Right lobe of liver (tissue), 6 donors: ENCODE measurements at regions not wholly inside any gene's neighbourhood (a gene's known extent, or its start where the extent isn't known, plus 50 kb on each side); places are given as distances from the start of the nearest gene placed in this dataset.

Source experiments
- ATAC-seq, 4 donors: fragments of 200-7000 bp; cut with Tn5 transposase; one replicate each; pipeline ENCODE4 v1.9.1; 2020; ENCODE audit warnings: mild to moderate bottlenecking in 4 of 4, moderate library complexity in 4 of 4
- DNase-seq, 3 donors: peaks; one replicate each; pipeline ENCODE4 v3.0.0-alpha.2; 2020
- H3K27ac ChIP-seq, 3 donors: fragments of 200-600 bp; one replicate each; pipeline ENCODE4 v1.8.0; 2022
- H3K27me3 ChIP-seq, 2 donors: fragments of 200-600 bp; one replicate each; pipeline ENCODE4 v1.8.0; 2022
- H3K36me3 ChIP-seq, 4 donors: fragments of 200-600 bp; sonication (generic) in 1 of 4; one replicate each; pipeline versions ENCODE4 v1.5.1 to v1.8.0; 2017 to 2022; ENCODE audit warnings: control low read depth in 1 of 4
- H3K4me1 ChIP-seq, 4 donors: fragments of 200-600 bp; sonication (generic) in 1 of 4; one replicate each; pipeline versions ENCODE4 v1.5.1 to v1.8.0; 2017 to 2022; ENCODE audit warnings: control low read depth in 1 of 4
- H3K4me3 ChIP-seq, 3 donors: fragments of 200-600 bp; one replicate each; pipeline ENCODE4 v1.8.0; 2022
- H3K9me3 ChIP-seq, 4 donors: fragments of 200-600 bp; sonication (generic) in 1 of 4; one replicate each; pipeline versions ENCODE4 v1.5.1 to v1.8.0; 2017 to 2022; ENCODE audit warnings: control low read depth in 1 of 4
- POLR2A ChIP-seq: fragments of 450-650 bp; IDR thresholded peaks from one replicate; pipeline ENCODE4 v1.6.1; 2017; ENCODE audit warnings: antibody characterized with exemption, mild to moderate bottlenecking
- WGBS: methylation state at CpG from one replicate; pipeline ENCODE4 v1.1.6; 2018; ENCODE audit warnings: low coverage, low lambda C conversion rate; ENCODE audit not compliant: insufficient coverage; ENCODE audit errors: missing lambda C conversion rate; 5-methylcytosine and 5-hydroxymethylcytosine counted together
- intact Hi-C, 2 donors: fragments of 100-400 bp; cut with DNase I; formaldehyde crosslinking; loops; one replicate each; pipeline versions ENCODE4 v1.11.2 to v1.14.1; 2022
- TF ChIP-seq, protein P1 (sequence below), 4 donors: fragments of 200-600 bp in 3 of 4; fragments of 450-650 bp in 1 of 4; IDR thresholded peaks; one replicate each; pipeline versions ENCODE4 v1.5.1 to v1.8.0; 2016 to 2022; ENCODE audit warnings: antibody characterized with exemption in 4 of 4, mild to moderate bottlenecking in 2 of 4
- donor health status: DM: no; HTN: yes; CAD: no.
- donor health status: DM: no; HTN: no; CAD: no.
- donor health status: DM: no; HTN: no; CAD: no.
- donor health status: DM: no; HTN: yes; CAD: no.
- donor health status: DM: no; HTN: yes; CAD: no.

DNA sequence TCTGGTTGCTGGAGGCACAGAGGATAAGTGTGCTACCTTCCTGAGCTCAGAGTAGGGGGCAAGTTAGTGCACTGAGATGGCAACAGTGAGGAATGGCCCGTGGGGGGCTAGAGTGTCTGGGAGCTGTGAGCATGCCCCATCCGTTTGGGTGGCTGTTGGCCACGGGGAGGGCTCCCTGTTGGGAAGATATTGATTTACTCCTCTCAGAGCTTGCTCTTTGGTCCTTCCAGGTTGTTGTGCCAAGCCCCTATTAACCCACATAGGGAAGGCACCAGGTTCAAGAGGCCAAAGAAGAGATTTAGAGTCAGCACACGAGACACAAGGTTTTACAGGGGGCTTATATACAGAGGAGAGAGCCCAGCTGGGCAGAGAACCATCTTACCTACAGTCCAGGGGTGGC is 318.8 kb downstream of the TSN start:
- H3K27ac ChIP-seq, result no peak overlapping the region
- no peaks in the 10 kb centered on the region for H3K27me3 ChIP-seq
- intact Hi-C loops, result no loop called here
- H3K9me3 ChIP-seq, result no peaks in the 10 kb centered on the region
- no peaks in the 10 kb centered on the region for H3K36me3 ChIP-seq
- ATAC-seq, result no peak
- WGBS, result 19% methylated on average over 3 of the region's 4 CpGs
- DNase-seq, result no peak
- no peaks in the 10 kb centered on the region for H3K4me1 ChIP-seq
- no peak overlapping the region for H3K4me3 ChIP-seq
- TF ChIP-seq, protein P1, sequence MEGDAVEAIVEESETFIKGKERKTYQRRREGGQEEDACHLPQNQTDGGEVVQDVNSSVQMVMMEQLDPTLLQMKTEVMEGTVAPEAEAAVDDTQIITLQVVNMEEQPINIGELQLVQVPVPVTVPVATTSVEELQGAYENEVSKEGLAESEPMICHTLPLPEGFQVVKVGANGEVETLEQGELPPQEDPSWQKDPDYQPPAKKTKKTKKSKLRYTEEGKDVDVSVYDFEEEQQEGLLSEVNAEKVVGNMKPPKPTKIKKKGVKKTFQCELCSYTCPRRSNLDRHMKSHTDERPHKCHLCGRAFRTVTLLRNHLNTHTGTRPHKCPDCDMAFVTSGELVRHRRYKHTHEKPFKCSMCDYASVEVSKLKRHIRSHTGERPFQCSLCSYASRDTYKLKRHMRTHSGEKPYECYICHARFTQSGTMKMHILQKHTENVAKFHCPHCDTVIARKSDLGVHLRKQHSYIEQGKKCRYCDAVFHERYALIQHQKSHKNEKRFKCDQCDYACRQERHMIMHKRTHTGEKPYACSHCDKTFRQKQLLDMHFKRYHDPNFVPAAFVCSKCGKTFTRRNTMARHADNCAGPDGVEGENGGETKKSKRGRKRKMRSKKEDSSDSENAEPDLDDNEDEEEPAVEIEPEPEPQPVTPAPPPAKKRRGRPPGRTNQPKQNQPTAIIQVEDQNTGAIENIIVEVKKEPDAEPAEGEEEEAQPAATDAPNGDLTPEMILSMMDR (IDR thresholded peaks at IDR 0.05), result no peak
- no peak for TF ChIP-seq POLR2A

DNA sequence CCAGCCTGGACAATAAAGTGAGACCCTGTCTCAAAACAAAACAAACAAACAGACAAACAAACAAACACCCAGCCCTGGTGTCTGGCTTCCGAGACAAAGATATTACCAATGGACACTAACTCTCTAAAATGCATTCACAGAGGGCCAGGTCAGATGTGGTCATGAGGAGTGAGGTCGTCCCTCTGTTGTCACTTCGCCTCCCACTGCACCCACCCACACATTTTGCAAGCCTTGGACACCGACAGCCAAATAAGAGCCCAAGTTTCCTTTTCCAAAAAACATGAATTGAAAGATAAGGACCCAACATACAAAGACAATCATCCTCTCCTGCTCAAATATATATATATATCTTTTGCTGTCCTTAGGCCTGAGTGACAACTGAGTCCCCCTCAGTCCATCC is 319.9 kb downstream of the TSN start:
- Histone ChIP-seq H3K9me3 (no peaks in the 10 kb centered on the region), H3K4me1 (no peaks in the 10 kb centered on the region), H3K27ac (no peak overlapping the region), H3K36me3 (no peaks in the 10 kb centered on the region), H3K4me3 (no peak overlapping the region), H3K27me3 (no peaks in the 10 kb centered on the region)
- ATAC-seq (no peak), DNase-seq (no peak)
- no peak for TF ChIP-seq POLR2A
- TF ChIP-seq, protein P1 (IDR thresholded peaks at IDR 0.05), result no peak
- WGBS, result 46% methylated on average over 2 of the region's 4 CpGs
- intact Hi-C loops, result no loop called here

DNA sequence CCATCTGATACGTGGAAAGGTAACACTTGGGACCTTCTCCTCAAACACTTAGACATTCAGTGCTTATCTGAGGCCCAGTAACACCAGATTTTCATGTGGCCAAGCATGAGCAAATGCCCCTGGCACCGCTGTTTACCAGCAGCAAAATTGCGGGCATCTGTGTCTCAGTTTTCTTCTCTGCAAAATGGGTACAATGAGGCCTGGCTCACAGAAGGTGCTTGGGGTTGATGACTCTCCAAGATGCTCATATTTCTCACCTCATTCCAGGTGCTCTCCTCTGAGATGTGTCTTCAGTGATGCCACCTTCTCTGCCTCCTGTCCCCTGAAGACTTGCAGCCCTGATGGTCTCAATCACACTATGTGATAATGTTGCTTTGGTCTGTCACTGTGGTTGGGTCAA is 321.7 kb downstream of the TSN start:
- intact Hi-C loops, result no loop called here
- 81% methylated on average over 2 of the region's 3 CpGs for WGBS
- Histone ChIP-seq H3K9me3 (no peaks in the 10 kb centered on the region), H3K27ac (no peak overlapping the region), H3K27me3 (no peaks in the 10 kb centered on the region), H3K4me1 (no peaks in the 10 kb centered on the region), H3K36me3 (no peaks in the 10 kb centered on the region), H3K4me3 (no peak overlapping the region)
- DNase-seq, result no peak
- no peak for ATAC-seq
- TF ChIP-seq, protein P1 (IDR thresholded peaks at IDR 0.05), result no peak
- TF ChIP-seq POLR2A, result no peak

DNA sequence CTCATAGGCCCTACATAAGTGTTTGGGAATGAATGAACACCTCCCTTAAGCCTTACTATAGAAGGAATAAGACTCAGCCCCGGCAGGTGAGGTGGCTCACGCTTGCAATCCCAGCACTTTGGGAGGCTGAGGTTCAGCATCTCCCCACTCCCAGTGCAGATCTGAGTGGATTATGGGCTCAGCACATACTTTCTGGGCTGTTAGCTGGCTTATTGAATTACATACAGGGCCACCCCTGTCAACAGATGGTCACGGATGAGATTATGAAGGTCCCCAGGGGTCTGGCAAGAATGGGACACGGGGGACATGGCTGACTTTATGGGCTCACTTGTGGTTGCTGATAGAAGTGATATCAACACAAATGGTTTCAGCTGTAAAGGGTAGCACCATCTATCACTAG is 322.3 kb downstream of the TSN start:
- H3K27me3 ChIP-seq, result no peaks in the 10 kb centered on the region
- WGBS, result 81% methylated on average over 3 of the region's 4 CpGs
- ATAC-seq, result no peak
- no peaks in the 10 kb centered on the region for H3K4me1 ChIP-seq
- H3K27ac ChIP-seq, result no peak overlapping the region
- TF ChIP-seq, protein P1 (IDR thresholded peaks at IDR 0.05), result no peak
- no peak for TF ChIP-seq POLR2A
- H3K9me3 ChIP-seq, result no peaks in the 10 kb centered on the region
- DNase-seq, result no peak
- no peak overlapping the region for H3K4me3 ChIP-seq
- H3K36me3 ChIP-seq, result no peaks in the 10 kb centered on the region
- intact Hi-C loops, result no loop called here

DNA sequence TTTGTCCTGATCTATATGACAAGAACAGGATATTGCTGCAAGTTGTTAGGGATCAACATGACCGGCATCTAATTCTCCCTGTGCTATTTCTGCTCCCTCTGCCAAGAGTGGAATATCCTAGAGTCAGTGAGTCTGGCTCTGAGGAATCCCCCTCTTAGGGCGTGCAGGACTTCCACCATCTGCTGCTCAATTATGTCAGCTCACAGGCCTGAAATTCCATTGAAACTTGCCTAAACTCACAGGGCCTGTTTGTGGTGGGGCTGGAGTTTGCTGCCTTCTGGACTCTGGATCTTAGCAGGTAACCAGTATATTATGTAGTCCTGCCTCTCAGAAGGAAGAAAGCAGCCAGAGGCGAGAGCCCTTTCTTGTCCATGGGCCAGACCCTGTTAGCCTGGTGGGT is 323.0 kb downstream of the TSN start:
- Histone ChIP-seq H3K9me3 (no peaks in the 10 kb centered on the region), H3K27me3 (no peaks in the 10 kb centered on the region), H3K27ac (no peak overlapping the region), H3K4me3 (no peak overlapping the region), H3K36me3 (no peaks in the 10 kb centered on the region), H3K4me1 (no peaks in the 10 kb centered on the region)
- ATAC-seq (peak in 1 of 4 donors; percentile 25), DNase-seq (no peak)
- TF ChIP-seq, protein P1 (IDR thresholded peaks at IDR 0.05), result no peak
- no peak for TF ChIP-seq POLR2A
- intact Hi-C loops, result no loop called here
- WGBS, result 55% methylated on average over 3 of the region's 3 CpGs
